Endothelial cell of umbilical vein (primary cell): ENCODE measurements at regions not wholly inside any gene's neighbourhood (a gene's known extent, or its start where the extent isn't known, plus 50 kb on each side); places are given as distances from the start of the nearest gene placed in this dataset.

Experiments
- BruUV-seq: library from RNA; stranded (reverse); fragments of 400-500 nt; replicated peaks from 2 replicates; lab custom pipeline; 2021; lab: Mats Ljungman, UMichigan
- CTCF ChIA-PET: fragments of 300-600, 350-600 bp; sonication (Branson Sonifier 250); formaldehyde crosslinking; loops from one replicate; lab custom pipeline; 2021; ENCODE audit warnings: antibody characterized with exemption, inconsistent platforms; lab: Charles Lee
- POLR2A ChIA-PET: fragments of 300-600, 350-600 bp; sonication (Branson Sonifier 250); formaldehyde crosslinking; loops from one replicate; lab custom pipeline; 2021; ENCODE audit warnings: antibody characterized with exemption, inconsistent platforms; lab: Charles Lee
- DNase-seq: peaks from one replicate; pipeline ENCODE4 v3.0.0-alpha.2; 2011; ENCODE audit warnings: low read depth, low spot score
- FAIRE-seq: peaks from 2 replicates; lab custom pipeline; 2011; peaks lifted over from hg19 to GRCh38; lab: Jason Lieb, UNC
- H2AFZ ChIP-seq: 2 replicates; pipeline ENCODE4 v1.6.0; 2012; ENCODE audit warnings: low read depth, low read length, control low read depth, inconsistent platforms
- H3K27ac ChIP-seq: 2 replicates; pipeline ENCODE4 v1.5.1; 2011; ENCODE audit warnings: low read depth, mild to moderate bottlenecking, control low read depth, low read length, moderate library complexity; ENCODE audit not compliant: insufficient read depth
- H3K27me3 ChIP-seq, 2 experiments: 2 replicates each; pipeline versions ENCODE4 v1.6.0 to v1.6.1; 2011; ENCODE audit warnings: low read length in 2 of 2, mixed read lengths in 1 of 2; ENCODE audit not compliant: control insufficient read depth in 2 of 2, insufficient read depth in 2 of 2
- H3K36me3 ChIP-seq, 2 experiments: 2 replicates in 1 of 2; 3 replicates in 1 of 2; pipeline ENCODE4 v1.5.1; 2011; ENCODE audit warnings: low read length in 2 of 2, mild to moderate bottlenecking in 1 of 2, moderate library complexity in 1 of 2; ENCODE audit not compliant: control insufficient read depth in 2 of 2, insufficient read depth in 2 of 2; ENCODE audit errors: extremely low read depth in 1 of 2
- H3K4me1 ChIP-seq: 3 replicates; pipeline ENCODE4 v1.5.1; 2011; ENCODE audit warnings: mild to moderate bottlenecking, low read length; ENCODE audit not compliant: control insufficient read depth, insufficient read depth; ENCODE audit errors: extremely low read depth
- H3K4me2 ChIP-seq: 2 replicates; pipeline ENCODE4 v1.6.1; 2011; ENCODE audit warnings: low read length, control low read depth, mixed read lengths; ENCODE audit not compliant: insufficient read depth
- H3K4me3 ChIP-seq, 3 experiments: fragments of 200-600 bp in 1 of 3; sonication (generic), shearing (Covaris generic) in 1 of 3; replicated peaks in 1 of 3; 2 replicates each; pipeline ENCODE4 v1.5.1; 2011 to 2016; ENCODE audit warnings: control low read depth in 3 of 3, low read length in 3 of 3, mild to moderate bottlenecking in 2 of 3, inconsistent platforms in 1 of 3, low read depth in 1 of 3, moderate library complexity in 1 of 3; ENCODE audit not compliant: insufficient read depth in 1 of 3
- H3K79me2 ChIP-seq: 2 replicates; pipeline ENCODE4 v1.6.0; 2012; ENCODE audit warnings: low read length, inconsistent platforms; ENCODE audit not compliant: control insufficient read depth, insufficient read depth
- H3K9ac ChIP-seq: replicated peaks from 2 replicates; pipeline ENCODE3; 2011; ENCODE audit warnings: low read length, control low read depth; ENCODE audit not compliant: insufficient read depth; ENCODE audit errors: extremely low read depth
- H3K9me1 ChIP-seq: replicated peaks from 3 replicates; pipeline ENCODE4 v1.6.0; 2011; ENCODE audit warnings: mild to moderate bottlenecking, low read length; ENCODE audit not compliant: control insufficient read depth, insufficient read depth; ENCODE audit errors: extremely low read depth
- H3K9me3 ChIP-seq: replicated peaks from 2 replicates; pipeline ENCODE4 v1.5.1; 2012; ENCODE audit warnings: low read length, inconsistent platforms; ENCODE audit not compliant: control insufficient read depth, insufficient read depth
- H4K20me1 ChIP-seq: replicated peaks from 2 replicates; pipeline ENCODE3; 2011; ENCODE audit warnings: mild to moderate bottlenecking, low read length; ENCODE audit not compliant: control insufficient read depth, insufficient read depth; ENCODE audit errors: extremely low read depth
- EZH2 ChIP-seq: IDR thresholded peaks from 2 replicates; pipeline ENCODE4 v1.6.1; 2012; ENCODE audit warnings: borderline replicate concordance, low read depth, mild to moderate bottlenecking, moderate library complexity, low read length, inconsistent platforms; ENCODE audit not compliant: severe bottlenecking
- FOS ChIP-seq: IDR thresholded peaks from 2 replicates; pipeline ENCODE4 v1.6.1; 2011; ENCODE audit warnings: mild to moderate bottlenecking, low read length, moderate library complexity, borderline replicate concordance; ENCODE audit not compliant: insufficient read depth
- GATA2 ChIP-seq: IDR thresholded peaks from 2 replicates; pipeline ENCODE4 v1.7.0; 2011; ENCODE audit warnings: low read depth, mild to moderate bottlenecking, moderate library complexity, mixed read lengths, low read length; ENCODE audit not compliant: insufficient read length, insufficient read depth
- JUN ChIP-seq: IDR thresholded peaks from 2 replicates; pipeline ENCODE4 v1.6.1; 2011; ENCODE audit warnings: borderline replicate concordance, low read depth; ENCODE audit not compliant: insufficient read length, insufficient read depth
- MYC ChIP-seq: IDR thresholded peaks from one replicate; pipeline ENCODE4 v1.6.1; 2011; ENCODE audit warnings: mild to moderate bottlenecking, low read depth, low read length
- POLR2A ChIP-seq: IDR thresholded peaks from 2 replicates; pipeline ENCODE4 v1.6.1; 2012; ENCODE audit warnings: low read depth, mild to moderate bottlenecking, control low read depth, low read length
- POLR2AphosphoS5 ChIP-seq: IDR thresholded peaks from 2 replicates; pipeline ENCODE4 v1.6.1; 2012; ENCODE audit warnings: low read depth, mild to moderate bottlenecking, control low read depth, low read length, moderate library complexity; ENCODE audit not compliant: insufficient read depth
- dilution Hi-C: fragments of 300-500 bp; cut with MboI; formaldehyde crosslinking; loops from one replicate; pipeline ENCODE4 v1.15.0; 2019; ENCODE audit warnings: low sequenced_read_pairs; ENCODE audit not compliant: extremely low pct_ligation_motif_present
- intact Hi-C: fragments of 100-400 bp; cut with micrococcal nuclease; formaldehyde crosslinking; loops from one replicate; pipeline ENCODE4 v1.10.0; 2022
- TF ChIP-seq, protein P1 (sequence below), 2 donors: IDR thresholded peaks; 1 replicate in 1 of 2; 2 replicates in 1 of 2; pipeline ENCODE4 v1.5.1; 2011; ENCODE audit warnings: low read length in 2 of 2, mild to moderate bottlenecking in 2 of 2, moderate library complexity in 2 of 2, control low read depth in 1 of 2, inconsistent platforms in 1 of 2, low read depth in 1 of 2; ENCODE audit not compliant: insufficient read depth in 1 of 2; ENCODE audit errors: extremely low read depth in 1 of 2
- TF ChIP-seq, protein P2 (sequence below): IDR thresholded peaks from 2 replicates; pipeline ENCODE4 v1.6.1; 2011; ENCODE audit not compliant: insufficient read depth, insufficient read length

DNA sequence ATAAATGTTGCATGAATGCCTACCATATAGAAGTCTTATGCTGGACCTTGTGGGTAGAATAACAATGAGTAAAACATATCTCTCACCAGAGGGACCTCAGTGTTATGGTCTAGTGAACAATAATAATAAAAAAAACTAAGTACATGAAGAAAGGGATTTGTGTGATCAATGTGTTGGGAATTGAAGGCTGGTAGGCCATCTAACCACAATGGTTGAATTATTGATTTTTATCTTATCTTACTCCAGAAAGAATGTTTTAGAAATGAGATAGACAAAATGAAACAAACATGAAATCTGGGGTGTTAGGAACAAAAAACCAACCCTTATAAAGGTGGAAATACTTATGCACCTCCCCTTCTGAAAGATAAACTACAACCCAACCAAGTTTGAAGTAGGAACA is 243.9 kb upstream of the LRIG3 start:
- Histone ChIP-seq H2AFZ (no peak overlapping the region), H3K4me1 (no peaks in the 10 kb centered on the region), H3K9me3 (no peaks in the 10 kb centered on the region), H3K27ac (no peak overlapping the region), H4K20me1 (no peaks in the 10 kb centered on the region), H3K4me2 (no peak overlapping the region), H3K27me3 (no peaks in the 10 kb centered on the region), H3K9me1 (no peaks in the 10 kb centered on the region), H3K9ac (no peak overlapping the region), H3K79me2 (no peaks in the 10 kb centered on the region), H3K36me3 (no peaks in the 10 kb centered on the region), H3K4me3 (no peak overlapping the region)
- FAIRE-seq (no peak), DNase-seq (no peak)
- no TSS peak for BruUV-seq
- CTCF ChIA-PET: interaction anchor here (0.8 to 4.2 kb wide), 31 partner anchors 9 to 1181 kb away, joined by 3 to 86 read pairs (median 5); no protein-coding TSS in a partner anchor
- dilution Hi-C loops: no loop called here
- TF ChIP-seq EZH2: no peak
- no peak for TF ChIP-seq MYC
- TF ChIP-seq, protein P1, sequence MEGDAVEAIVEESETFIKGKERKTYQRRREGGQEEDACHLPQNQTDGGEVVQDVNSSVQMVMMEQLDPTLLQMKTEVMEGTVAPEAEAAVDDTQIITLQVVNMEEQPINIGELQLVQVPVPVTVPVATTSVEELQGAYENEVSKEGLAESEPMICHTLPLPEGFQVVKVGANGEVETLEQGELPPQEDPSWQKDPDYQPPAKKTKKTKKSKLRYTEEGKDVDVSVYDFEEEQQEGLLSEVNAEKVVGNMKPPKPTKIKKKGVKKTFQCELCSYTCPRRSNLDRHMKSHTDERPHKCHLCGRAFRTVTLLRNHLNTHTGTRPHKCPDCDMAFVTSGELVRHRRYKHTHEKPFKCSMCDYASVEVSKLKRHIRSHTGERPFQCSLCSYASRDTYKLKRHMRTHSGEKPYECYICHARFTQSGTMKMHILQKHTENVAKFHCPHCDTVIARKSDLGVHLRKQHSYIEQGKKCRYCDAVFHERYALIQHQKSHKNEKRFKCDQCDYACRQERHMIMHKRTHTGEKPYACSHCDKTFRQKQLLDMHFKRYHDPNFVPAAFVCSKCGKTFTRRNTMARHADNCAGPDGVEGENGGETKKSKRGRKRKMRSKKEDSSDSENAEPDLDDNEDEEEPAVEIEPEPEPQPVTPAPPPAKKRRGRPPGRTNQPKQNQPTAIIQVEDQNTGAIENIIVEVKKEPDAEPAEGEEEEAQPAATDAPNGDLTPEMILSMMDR (IDR thresholded peaks at IDR 0.05; ENCODE audit: extremely low read depth in 1 of 2, insufficient read depth in 1 of 2, low read depth in 1 of 2, low read length in 2 of 2): no peak
- no peak for TF ChIP-seq FOS
- no peak for TF ChIP-seq GATA2
- TF ChIP-seq JUN: no peak
- TF ChIP-seq POLR2AphosphoS5: no peak
- TF ChIP-seq, protein P2, sequence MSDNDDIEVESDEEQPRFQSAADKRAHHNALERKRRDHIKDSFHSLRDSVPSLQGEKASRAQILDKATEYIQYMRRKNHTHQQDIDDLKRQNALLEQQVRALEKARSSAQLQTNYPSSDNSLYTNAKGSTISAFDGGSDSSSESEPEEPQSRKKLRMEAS: no peak
- no peak for TF ChIP-seq POLR2A
- POLR2A ChIA-PET: no interaction called here
- intact Hi-C loops: no loop called here
